Hepatocyte (in vitro differentiated cells): ENCODE measurements at regions not wholly inside any gene's neighbourhood (a gene's known extent, or its start where the extent isn't known, plus 50 kb on each side); places are given as distances from the start of the nearest gene placed in this dataset.

Experiments
- CTCF ChIP-seq: fragments of 200-600 bp; sonication (generic); IDR thresholded peaks from 2 replicates; pipeline ENCODE4 v1.5.1; 2016; ENCODE audit warnings: antibody characterized with exemption, mild to moderate bottlenecking; ENCODE audit not compliant: poor library complexity
- EZH2phosphoT487 ChIP-seq: fragments of 200-600 bp; sonication (generic); IDR thresholded peaks from one replicate; pipeline ENCODE4 v1.6.1; 2018; ENCODE audit warnings: antibody characterized with exemption, mild to moderate bottlenecking, low read depth, moderate library complexity; ENCODE audit not compliant: unreplicated experiment, severe bottlenecking

GRCh38 chr3:70752051-70752450 lies 439.6 kb upstream of the MDFIC2 start:
- TF ChIP-seq CTCF (no peak), EZH2phosphoT487 (no peak)
